IMR-90 (cell line): ENCODE measurements at regions not wholly inside any gene's neighbourhood (a gene's known extent, or its start where the extent isn't known, plus 50 kb on each side); places are given as distances from the start of the nearest gene placed in this dataset.

ENCODE experiments used
- ATAC-seq: fragments of 200-7000 bp; cut with Tn5 transposase; 2 replicates; pipeline ENCODE4 v1.9.1; 2020; ENCODE audit warnings: low read depth, mild to moderate bottlenecking, moderate library complexity
- BruUV-seq: library from RNA; stranded (reverse); fragments of 400-500 nt; replicated peaks from 2 replicates; lab custom pipeline; 2021; lab: Mats Ljungman, UMichigan
- CTCF ChIA-PET: fragments of 300-600 bp; formaldehyde crosslinking; extraction: SDS; loops from one replicate; lab custom pipeline; 2021; ENCODE audit warnings: antibody characterized with exemption; lab: Yijun Ruan, JAX
- POLR2A ChIA-PET: fragments of 300-600 bp; sonication (Branson Sonifier 250); formaldehyde crosslinking; loops from one replicate; lab custom pipeline; 2022; ENCODE audit warnings: antibody characterized with exemption; ENCODE audit not compliant: unreplicated experiment; lab: Charles Lee
- DNase-seq: peaks from one replicate; pipeline ENCODE4 v3.0.0; 2013
- H2AFZ ChIP-seq: replicated peaks from 2 replicates; pipeline ENCODE3; 2013; ENCODE audit warnings: low read length, mild to moderate bottlenecking; ENCODE audit not compliant: poor library complexity
- H2AK5ac ChIP-seq: 2 replicates; pipeline ENCODE4 v1.6.1; 2013; ENCODE audit warnings: low read depth, low read length, inconsistent platforms
- H2AK9ac ChIP-seq: replicated peaks from 2 replicates; pipeline ENCODE3; 2013; ENCODE audit warnings: mild to moderate bottlenecking, low read depth, low read length, moderate library complexity; ENCODE audit not compliant: poor library complexity
- H2BK120ac ChIP-seq: 2 replicates; pipeline ENCODE4 v1.6.1; 2013; ENCODE audit warnings: low read depth, low read length, inconsistent platforms
- H2BK15ac ChIP-seq: 3 replicates; pipeline ENCODE4 v1.6.1; 2013; ENCODE audit warnings: low read depth, low read length, inconsistent platforms
- H2BK20ac ChIP-seq: 2 replicates; pipeline ENCODE4 v1.6.1; 2013; ENCODE audit warnings: low read depth, mild to moderate bottlenecking, inconsistent platforms, low read length, moderate library complexity
- H2BK5ac ChIP-seq: 2 replicates; pipeline ENCODE4 v1.6.1; 2013; ENCODE audit warnings: mild to moderate bottlenecking, low read depth, low read length, inconsistent platforms; ENCODE audit not compliant: poor library complexity, severe bottlenecking
- H3K14ac ChIP-seq: replicated peaks from 2 replicates; pipeline ENCODE4 v1.6.1; 2013; ENCODE audit warnings: low read depth, low read length, inconsistent platforms
- H3K18ac ChIP-seq: 2 replicates; pipeline ENCODE4 v1.6.1; 2013; ENCODE audit warnings: low read depth, low read length, control low read depth
- H3K23ac ChIP-seq: 2 replicates; pipeline ENCODE4 v1.6.1; 2013; ENCODE audit warnings: low read depth, low read length, inconsistent platforms
- H3K27ac ChIP-seq: 2 replicates; pipeline ENCODE4 v1.5.1; 2013; ENCODE audit warnings: mild to moderate bottlenecking, control low read depth, low read length; ENCODE audit not compliant: insufficient read depth
- H3K27me3 ChIP-seq: 2 replicates; pipeline ENCODE4 v1.6.1; 2013; ENCODE audit warnings: low read length; ENCODE audit not compliant: control insufficient read depth, insufficient read depth
- H3K36me3 ChIP-seq: 2 replicates; pipeline ENCODE4 v1.6.1; 2013; ENCODE audit warnings: low read length, mixed read lengths; ENCODE audit not compliant: control insufficient read depth, insufficient read depth
- H3K4ac ChIP-seq: 2 replicates; pipeline ENCODE4 v1.6.1; 2013; ENCODE audit warnings: low read depth, low read length, inconsistent platforms
- H3K4me1 ChIP-seq: 2 replicates; pipeline ENCODE4 v1.6.1; 2013; ENCODE audit warnings: low read length, mixed read lengths; ENCODE audit not compliant: control insufficient read depth, insufficient read depth
- H3K4me2 ChIP-seq: 2 replicates; pipeline ENCODE4 v1.6.1; 2013; ENCODE audit warnings: low read depth, mild to moderate bottlenecking, control low read depth, low read length, moderate library complexity
- H3K4me3 ChIP-seq: 2 replicates; pipeline ENCODE4 v1.5.1; 2013; ENCODE audit warnings: low read depth, mild to moderate bottlenecking, control low read depth, low read length, moderate library complexity; ENCODE audit not compliant: insufficient read depth
- H3K56ac ChIP-seq: 2 replicates; pipeline ENCODE4 v1.6.1; 2013; ENCODE audit warnings: low read length, inconsistent platforms; ENCODE audit not compliant: insufficient read depth; ENCODE audit errors: extremely low read depth
- H3K79me1 ChIP-seq, 2 experiments: 2 replicates each; pipeline ENCODE4 v1.6.1; 2013; ENCODE audit warnings: low read length in 2 of 2, inconsistent platforms in 1 of 2, low read depth in 1 of 2
- H3K9ac ChIP-seq: 2 replicates; pipeline ENCODE4 v1.6.1; 2013; ENCODE audit warnings: low read depth, low read length, control low read depth
- H3K9me1 ChIP-seq: 2 replicates; pipeline ENCODE4 v1.6.1; 2013; ENCODE audit warnings: low read length, inconsistent platforms; ENCODE audit not compliant: insufficient read depth
- H3K9me3 ChIP-seq: 2 replicates; pipeline ENCODE4 v1.6.1; 2013; ENCODE audit warnings: low read length; ENCODE audit not compliant: control insufficient read depth, insufficient read depth
- H4K20me1 ChIP-seq: 2 replicates; pipeline ENCODE4 v1.6.1; 2013; ENCODE audit warnings: low read length, inconsistent platforms; ENCODE audit not compliant: insufficient read depth
- H4K5ac ChIP-seq: 2 replicates; pipeline ENCODE4 v1.6.1; 2013; ENCODE audit warnings: mild to moderate bottlenecking, low read depth, low read length, control low read depth
- H4K8ac ChIP-seq, 2 experiments: 2 replicates each; pipeline ENCODE4 v1.6.1; 2013; ENCODE audit warnings: low read depth in 2 of 2, low read length in 2 of 2, control low read depth in 1 of 2, inconsistent platforms in 1 of 2
- H4K91ac ChIP-seq: 2 replicates; pipeline ENCODE4 v1.6.1; 2013; ENCODE audit warnings: low read depth, low read length, inconsistent platforms; ENCODE audit not compliant: insufficient read depth
- MAFK ChIP-seq: IDR thresholded peaks from 2 replicates; pipeline ENCODE4 v1.6.1; 2012; ENCODE audit warnings: low read depth, low read length, improper control_type of control experiment
- NFE2L2 ChIP-seq: fragments of 150-350 bp; IDR thresholded peaks from 2 replicates; pipeline ENCODE4 v1.6.1; 2016; ENCODE audit warnings: low read depth, mild to moderate bottlenecking, low read length
- POLR2A ChIP-seq: IDR thresholded peaks from 2 replicates; pipeline ENCODE4 v1.6.1; 2012; ENCODE audit warnings: mild to moderate bottlenecking, low read depth, low read length
- WGBS, 2 experiments: methylation state at CpG; one replicate each; pipeline versions ENCODE4 v1.1.5 to v1.1.7; 2013; ENCODE audit warnings: missing lambda C conversion rate in 2 of 2; ENCODE audit not compliant: insufficient read length in 1 of 2; ENCODE audit errors: extremely low coverage in 2 of 2; 5-methylcytosine and 5-hydroxymethylcytosine counted together
- dilution Hi-C: fragments of 300-500 bp; cut with HindIII; formaldehyde crosslinking; loops from one replicate; pipeline ENCODE4 v1.14.3; 2018; ENCODE audit warnings: low sequenced_read_pairs; ENCODE audit not compliant: unreplicated experiment
- in situ Hi-C: fragments of 300-500 bp; cut with MboI; formaldehyde crosslinking; loops from 3 replicates; pipeline ENCODE4 v1.14.3; 2019; ENCODE audit warnings: low sequenced_read_pairs, inconsistent platforms, mixed read lengths
- intact Hi-C: fragments of 100-400 bp; cut with micrococcal nuclease; formaldehyde crosslinking; loops from 2 replicates; pipeline ENCODE4 v1.10.0; 2022
- TF ChIP-seq, protein P1 (sequence below): conservative IDR thresholded peaks from 2 replicates; pipeline ENCODE4 v1.5.1; 2012; ENCODE audit warnings: mild to moderate bottlenecking, low read depth, low read length, improper control_type of control experiment
- TF ChIP-seq, protein P2 (sequence below): fragments of 150-350 bp; IDR thresholded peaks from 2 replicates; pipeline ENCODE4 v1.6.1; 2017; ENCODE audit warnings: mild to moderate bottlenecking, antibody characterized with exemption, low read length, low read depth

- WGBS, 2 experiments: no CpG with 5 or more reads among the region's 3 CpGs
- H2BK20ac ChIP-seq: no peak overlapping the region
- no peak overlapping the region for H2AK5ac ChIP-seq
- no peak overlapping the region for H2AFZ ChIP-seq
- ChIA-PET CTCF (no interaction called here), POLR2A (no interaction called here)
- H3K56ac ChIP-seq: no peak overlapping the region
- H2BK15ac ChIP-seq: no peak overlapping the region
- H2BK5ac ChIP-seq: no peak overlapping the region
- no peak for DNase-seq
- no peak overlapping the region for H4K5ac ChIP-seq
- H4K91ac ChIP-seq: no peak overlapping the region
- H3K4me2 ChIP-seq: no peak overlapping the region
- H3K4me3 ChIP-seq: no peak overlapping the region
- no peak overlapping the region for H3K18ac ChIP-seq
- dilution Hi-C loops (no loop called here), in situ Hi-C loops (no loop called here), intact Hi-C loops (no loop called here)
- peaks cover 4% of the 10 kb centered on the region for H3K4me1 ChIP-seq
- H2BK120ac ChIP-seq: no peak overlapping the region
- no peak overlapping the region for H3K9ac ChIP-seq
- no TSS peak for BruUV-seq
- no peaks in the 10 kb centered on the region for H3K9me1 ChIP-seq
- no peaks in the 10 kb centered on the region for H3K79me1 ChIP-seq
- no peak overlapping the region for H3K23ac ChIP-seq
- ATAC-seq: no peak
- H3K14ac ChIP-seq: no peak overlapping the region
- TF ChIP-seq, protein P1, sequence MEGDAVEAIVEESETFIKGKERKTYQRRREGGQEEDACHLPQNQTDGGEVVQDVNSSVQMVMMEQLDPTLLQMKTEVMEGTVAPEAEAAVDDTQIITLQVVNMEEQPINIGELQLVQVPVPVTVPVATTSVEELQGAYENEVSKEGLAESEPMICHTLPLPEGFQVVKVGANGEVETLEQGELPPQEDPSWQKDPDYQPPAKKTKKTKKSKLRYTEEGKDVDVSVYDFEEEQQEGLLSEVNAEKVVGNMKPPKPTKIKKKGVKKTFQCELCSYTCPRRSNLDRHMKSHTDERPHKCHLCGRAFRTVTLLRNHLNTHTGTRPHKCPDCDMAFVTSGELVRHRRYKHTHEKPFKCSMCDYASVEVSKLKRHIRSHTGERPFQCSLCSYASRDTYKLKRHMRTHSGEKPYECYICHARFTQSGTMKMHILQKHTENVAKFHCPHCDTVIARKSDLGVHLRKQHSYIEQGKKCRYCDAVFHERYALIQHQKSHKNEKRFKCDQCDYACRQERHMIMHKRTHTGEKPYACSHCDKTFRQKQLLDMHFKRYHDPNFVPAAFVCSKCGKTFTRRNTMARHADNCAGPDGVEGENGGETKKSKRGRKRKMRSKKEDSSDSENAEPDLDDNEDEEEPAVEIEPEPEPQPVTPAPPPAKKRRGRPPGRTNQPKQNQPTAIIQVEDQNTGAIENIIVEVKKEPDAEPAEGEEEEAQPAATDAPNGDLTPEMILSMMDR: no peak
- TF ChIP-seq MAFK: no peak
- TF ChIP-seq NFE2L2: no peak
- TF ChIP-seq POLR2A: no peak
- TF ChIP-seq, protein P2, sequence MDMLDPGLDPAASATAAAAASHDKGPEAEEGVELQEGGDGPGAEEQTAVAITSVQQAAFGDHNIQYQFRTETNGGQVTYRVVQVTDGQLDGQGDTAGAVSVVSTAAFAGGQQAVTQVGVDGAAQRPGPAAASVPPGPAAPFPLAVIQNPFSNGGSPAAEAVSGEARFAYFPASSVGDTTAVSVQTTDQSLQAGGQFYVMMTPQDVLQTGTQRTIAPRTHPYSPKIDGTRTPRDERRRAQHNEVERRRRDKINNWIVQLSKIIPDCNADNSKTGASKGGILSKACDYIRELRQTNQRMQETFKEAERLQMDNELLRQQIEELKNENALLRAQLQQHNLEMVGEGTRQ: no peak
- no peak overlapping the region for H4K8ac ChIP-seq
- no peak overlapping the region for H3K27ac ChIP-seq
- no peaks in the 10 kb centered on the region for H3K36me3 ChIP-seq
- no peak overlapping the region for H3K4ac ChIP-seq
- no peaks in the 10 kb centered on the region for H4K20me1 ChIP-seq
- no peaks in the 10 kb centered on the region for H3K27me3 ChIP-seq
- H2AK9ac ChIP-seq: no peak overlapping the region
- no peaks in the 10 kb centered on the region for H3K9me3 ChIP-seq
Measured at GRCh38 chr5:57568136-57568535, 85.5 kb upstream of the ACTBL2 start.
